ENCODE measurements at regions not wholly inside any gene's neighbourhood (a gene's known extent, or its start where the extent isn't known, plus 50 kb on each side); places are given as distances from the start of the nearest gene placed in this dataset.
"Not testable (repeated sequence)": the region's sequence is repeated elsewhere in the genome, so short reads cannot be mapped to it uniquely, and the experiment has no call there.

- H3K36me3 ChIP-seq; intact Hi-C loops (cut with DNase I); H3K4me1 ChIP-seq; H3K27ac ChIP-seq; H3K27me3 ChIP-seq; H3K9me3 ChIP-seq; H3K4me3 ChIP-seq; DNase-seq: not testable (repeated sequence)
- 25% methylated on average over 2 of the region's 4 CpGs for WGBS (ENCODE audit: insufficient coverage, low coverage, low lambda C conversion rate, missing lambda C conversion rate)
- ATAC-seq, result peak in 1 of 4 donors; percentile 33
These were observed 106.0 kb upstream of the POTEB3 start for GRCh38 chr15:21546182-21546903.

- DNase-seq; H3K9me3 ChIP-seq; ATAC-seq; intact Hi-C loops (cut with DNase I); H3K4me3 ChIP-seq; H3K36me3 ChIP-seq; H3K4me1 ChIP-seq; H3K27me3 ChIP-seq; H3K27ac ChIP-seq: not testable (repeated sequence)
These were observed 92.5 kb upstream of the POTEB3 start for GRCh38 chr15:21532785-21533184.

GRCh38 chr15:21516248-21516647 is 75.9 kb upstream of the POTEB3 start:
- DNase-seq; intact Hi-C loops (cut with DNase I); H3K4me3 ChIP-seq; H3K4me1 ChIP-seq; ATAC-seq; H3K27ac ChIP-seq; H3K36me3 ChIP-seq; H3K9me3 ChIP-seq; H3K27me3 ChIP-seq: not testable (repeated sequence)
- no CpG with 5 or more reads among the region's 17 CpGs for WGBS (ENCODE audit: insufficient coverage, low coverage, low lambda C conversion rate, missing lambda C conversion rate)

GRCh38 chr15:21515296-21515695 is 75.0 kb upstream of the POTEB3 start:
- DNase-seq; ATAC-seq; intact Hi-C loops (cut with DNase I); H3K4me1 ChIP-seq; H3K4me3 ChIP-seq; H3K27me3 ChIP-seq; H3K27ac ChIP-seq; H3K36me3 ChIP-seq; H3K9me3 ChIP-seq: not testable (repeated sequence)
- no CpG with 5 or more reads among the region's 23 CpGs for WGBS (ENCODE audit: insufficient coverage, low coverage, low lambda C conversion rate, missing lambda C conversion rate)

GRCh38 chr15:21503021-21503420 is 62.7 kb upstream of the POTEB3 start:
- H3K36me3 ChIP-seq; ATAC-seq; H3K4me3 ChIP-seq; intact Hi-C loops (cut with DNase I); DNase-seq; H3K9me3 ChIP-seq; H3K27ac ChIP-seq; H3K4me1 ChIP-seq; H3K27me3 ChIP-seq: not testable (repeated sequence)
- no CpG with 5 or more reads among the region's 2 CpGs for WGBS (ENCODE audit: insufficient coverage, low coverage, low lambda C conversion rate, missing lambda C conversion rate)

Small RNA genes in the stretch of these regions (microRNA-seq; reads per million reads assigned to microRNA genes)
- gene MIR5701-2, result 0 reads per million in 2 donors

Small RNA genes in the stretch of these regions (small RNA-seq; reads per million reads assigned to genes)
- 0 reads per million in 2 experiments for gene AC135068.3
- gene MIR5701-2, result 0 reads per million in 2 experiments
